HEK293T (cell line): ENCODE measurements at regions not wholly inside any gene's neighbourhood (a gene's known extent, or its start where the extent isn't known, plus 50 kb on each side); places are given as distances from the start of the nearest gene placed in this dataset.

Experiments used
- FOXA1 ChIP-seq: fragments of 450-650 bp; IDR thresholded peaks from 2 replicates; pipeline ENCODE4 v1.6.1; 2016; ENCODE audit warnings: mild to moderate bottlenecking
- FOXM1 ChIP-seq: fragments of 450-650 bp; IDR thresholded peaks from 2 replicates; pipeline ENCODE4 v1.6.1; 2017; ENCODE audit warnings: mild to moderate bottlenecking, borderline replicate concordance
- L3MBTL2 ChIP-seq: fragments of 450-650 bp; conservative IDR thresholded peaks from 2 replicates; pipeline ENCODE4 v1.6.1; 2016; ENCODE audit warnings: mild to moderate bottlenecking
- NFRKB ChIP-seq: fragments of 450-650 bp; IDR thresholded peaks from 2 replicates; pipeline ENCODE4 v1.6.1; 2016; ENCODE audit warnings: mild to moderate bottlenecking, moderate library complexity

DNA sequence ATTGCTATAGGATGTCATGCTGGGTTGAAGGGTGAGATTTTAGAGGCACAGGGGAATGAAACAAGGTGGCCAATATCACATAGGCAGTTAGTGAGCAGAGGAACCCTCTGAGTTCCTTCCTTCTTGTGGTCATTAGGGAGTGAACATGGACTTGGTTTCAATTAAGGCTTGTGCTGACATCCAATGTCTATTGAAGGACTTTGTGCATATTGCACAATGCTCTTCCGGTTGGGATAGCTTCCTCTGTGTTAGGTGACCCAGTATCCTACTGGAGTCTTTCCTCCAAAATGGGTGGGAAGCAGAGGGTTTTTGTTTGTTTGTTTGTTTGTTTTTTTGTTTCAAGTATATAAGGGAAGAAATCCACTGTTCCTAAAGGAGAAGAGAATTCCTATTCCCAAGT is 98.5 kb downstream of the HDGFL1 start:
- no peak for TF ChIP-seq FOXA1
- TF ChIP-seq NFRKB, result no peak
- no peak for TF ChIP-seq L3MBTL2
- no peak for TF ChIP-seq FOXM1
